Tongue (tissue), 1 donor: ENCODE measurements at regions not wholly inside any gene's neighbourhood (a gene's known extent, or its start where the extent isn't known, plus 50 kb on each side); places are given as distances from the start of the nearest gene placed in this dataset.

ENCODE experiments used
- DNase-seq: peaks from one replicate; pipeline ENCODE4 v3.0.0-alpha.2; 2015

DNA sequence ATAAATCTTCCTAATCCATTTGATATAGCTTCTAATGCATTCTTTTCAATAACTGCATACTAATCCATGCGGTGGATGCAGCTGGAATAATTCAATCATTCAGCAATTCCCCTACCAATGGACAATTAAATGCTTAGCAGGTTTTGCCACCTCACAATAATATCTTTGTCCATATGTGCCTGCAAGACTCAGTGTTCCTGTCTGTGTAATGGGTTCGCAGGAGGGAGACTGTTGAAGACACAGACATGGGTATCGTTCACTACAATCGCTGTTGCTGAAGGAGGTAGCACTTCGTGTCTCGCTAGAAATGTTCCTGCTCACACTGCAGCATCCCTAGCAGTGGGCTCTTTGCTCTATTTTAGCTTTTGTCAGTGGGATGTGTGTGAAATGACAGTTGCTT is 214.4 kb downstream of the MED10 start:
- DNase-seq = no peak

- DNase-seq = no peak
These were observed 216.2 kb downstream of the MED10 start for GRCh38 chr5:6162175-6162574.

DNA sequence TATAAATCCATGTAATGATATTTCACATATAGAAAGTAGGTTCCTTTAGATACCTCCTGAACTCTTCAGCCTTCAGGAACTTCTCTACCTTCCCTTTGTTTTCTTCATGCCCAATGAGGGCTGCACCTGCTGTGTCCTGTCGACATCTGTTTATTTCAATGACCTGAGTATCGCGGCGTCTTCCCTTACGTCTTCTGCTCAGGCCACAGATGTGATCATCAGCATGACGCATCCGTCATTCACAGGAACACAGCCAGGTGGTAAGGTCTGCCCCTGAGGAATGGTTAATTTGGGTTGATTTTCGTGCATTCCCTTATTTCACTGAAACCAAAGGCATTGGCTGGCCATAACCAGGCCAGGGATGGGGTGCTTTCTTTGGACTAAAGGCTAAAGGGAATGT is 217.1 kb downstream of the MED10 start:
- DNase-seq = no peak

DNA sequence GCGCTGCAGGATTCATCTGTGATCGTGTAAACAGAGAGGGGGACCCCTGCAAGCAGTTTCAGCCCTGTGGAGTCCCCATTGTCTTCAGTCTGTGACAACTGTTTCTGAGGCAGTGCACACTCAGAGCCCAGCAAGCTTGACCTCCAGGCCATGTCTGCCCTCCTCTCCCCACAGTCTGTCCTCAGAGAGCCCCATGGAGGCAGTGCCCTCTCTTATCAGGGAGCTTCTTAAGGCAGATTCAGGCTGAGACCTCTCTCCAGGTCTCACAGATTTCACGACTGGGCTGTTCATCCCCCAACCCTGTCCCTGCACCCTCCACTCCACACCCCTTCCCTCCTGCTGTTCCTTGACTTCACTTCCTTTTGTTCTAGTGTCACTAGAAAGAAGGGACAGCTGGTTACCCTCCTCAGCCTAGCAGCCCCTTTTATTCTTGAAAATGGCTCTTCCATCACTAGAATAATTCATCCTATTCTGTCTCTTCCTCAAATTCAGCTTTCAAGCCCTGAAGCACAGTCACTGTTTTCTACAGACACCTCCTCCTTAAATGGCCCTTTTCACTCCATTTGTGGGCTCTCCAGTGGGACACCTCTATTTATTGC is 218.4 kb downstream of the MED10 start:
- no peak for DNase-seq

DNA sequence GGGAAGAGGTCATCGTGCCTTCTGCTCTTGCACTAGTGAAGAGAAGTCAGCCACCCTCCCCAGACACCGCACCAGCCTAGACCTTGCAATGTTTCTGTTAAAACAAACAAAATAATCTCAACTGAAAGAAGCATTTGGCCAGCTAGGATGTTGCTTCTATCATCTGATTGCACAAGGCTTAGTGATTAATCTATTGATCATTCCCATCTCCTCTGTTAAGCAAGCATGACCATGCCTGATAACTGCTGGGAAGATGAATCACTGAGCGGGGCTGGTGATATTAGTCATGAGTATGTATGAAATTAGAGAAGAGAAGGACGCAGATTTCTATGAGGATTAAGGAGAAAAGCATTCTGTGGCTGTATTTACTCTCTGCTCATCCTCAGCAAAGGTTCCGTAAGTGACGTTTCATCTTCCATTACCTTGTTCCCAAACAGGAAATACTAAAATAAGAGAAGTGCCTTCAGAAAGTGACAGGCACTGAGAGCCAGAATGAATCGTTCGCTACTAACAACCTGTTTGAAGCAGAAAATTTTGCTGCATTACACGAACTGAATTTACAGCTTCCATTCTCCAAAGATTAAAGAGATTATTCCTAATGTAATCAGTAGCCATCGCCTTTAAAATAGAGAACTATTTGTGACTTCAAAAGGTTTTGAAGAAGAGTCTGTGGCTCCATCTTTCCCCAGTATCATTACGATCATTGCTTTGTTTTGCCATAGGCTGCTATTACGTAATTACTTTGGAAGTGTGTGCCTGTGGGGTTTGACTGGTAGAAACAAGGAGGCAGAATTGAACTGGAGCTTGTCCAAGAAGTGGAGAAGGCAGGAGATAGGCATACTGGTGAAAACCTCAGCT is 219.1 kb downstream of the MED10 start:
- DNase-seq = no peak

- no peak for DNase-seq
These were observed 224.1 kb downstream of the MED10 start for GRCh38 chr5:6154216-6154615.

GRCh38 chr5:6146271-6146670 is 232.1 kb downstream of the MED10 start:
- no peak for DNase-seq

DNA sequence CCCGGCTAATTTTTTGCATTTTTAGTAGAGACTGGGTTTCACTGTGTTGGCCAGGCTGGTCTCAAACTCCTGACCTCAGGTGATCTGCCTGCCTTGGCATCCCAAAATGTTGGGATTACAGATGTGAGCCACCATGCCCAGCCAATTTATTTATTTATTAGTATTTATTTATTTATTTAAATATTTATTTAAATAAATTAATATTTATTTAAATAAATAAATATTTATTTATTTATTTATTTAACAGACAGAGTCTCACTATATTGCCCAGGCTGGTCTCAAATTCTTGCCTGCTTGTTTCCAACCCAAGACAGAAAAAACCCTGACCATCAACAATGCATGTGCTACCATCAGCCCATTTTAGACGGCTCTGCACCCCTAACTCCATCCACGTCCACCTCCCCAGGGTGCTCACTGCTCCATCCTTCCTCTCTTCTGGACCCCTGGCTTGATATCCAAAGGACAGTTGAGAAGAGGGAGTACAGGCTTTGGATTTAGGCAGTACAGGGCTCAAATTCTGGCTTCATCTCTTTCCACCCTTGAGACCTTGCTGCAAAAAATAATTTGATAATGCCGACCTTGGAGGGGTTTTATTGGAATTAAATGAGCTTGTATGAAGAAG is 232.6 kb downstream of the MED10 start:
- DNase-seq = no peak

DNA sequence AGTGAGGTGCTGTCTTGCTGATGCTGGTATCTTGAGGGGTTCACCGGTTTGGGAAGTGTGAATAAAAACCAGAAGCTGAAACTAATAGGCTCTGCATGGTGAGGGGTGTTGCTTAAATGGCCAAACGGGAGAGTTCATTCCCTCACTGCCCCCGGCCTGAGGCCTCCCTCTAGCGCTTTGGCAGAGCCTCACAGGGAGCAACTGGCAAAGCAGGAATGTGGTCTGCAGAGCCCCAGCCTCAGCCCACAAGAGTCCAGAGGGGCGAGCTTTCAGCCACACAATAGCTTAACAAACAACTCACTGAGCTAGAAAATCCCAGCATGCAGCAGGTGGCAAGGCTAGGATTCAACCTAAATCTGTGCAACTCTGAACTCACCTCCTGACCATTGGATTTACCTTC is 234.8 kb downstream of the MED10 start:
- DNase-seq = no peak

DNA sequence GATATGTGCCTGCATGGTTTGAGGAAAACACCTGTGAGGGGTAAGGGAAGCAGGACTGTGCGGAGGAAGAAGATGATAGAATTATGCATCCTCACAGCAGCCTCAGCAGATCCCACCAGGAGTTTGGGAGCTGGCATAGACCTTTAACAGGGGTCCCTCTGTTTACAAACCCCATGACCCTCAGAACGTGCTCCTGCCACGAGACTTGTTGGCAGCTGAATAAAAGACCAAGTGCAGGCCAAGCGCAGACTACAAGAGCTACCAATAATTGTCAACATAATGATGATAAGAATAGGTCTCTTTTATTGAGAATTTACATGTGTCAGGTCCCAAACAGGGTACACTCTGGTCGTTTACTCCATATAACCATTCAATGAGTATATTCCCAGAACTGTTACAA is 236.0 kb downstream of the MED10 start:
- no peak for DNase-seq

- no peak for DNase-seq
These were observed 238.1 kb downstream of the MED10 start for GRCh38 chr5:6140219-6140618.

GRCh38 chr5:6135977-6136376 is 242.4 kb downstream of the MED10 start:
- DNase-seq = no peak

DNA sequence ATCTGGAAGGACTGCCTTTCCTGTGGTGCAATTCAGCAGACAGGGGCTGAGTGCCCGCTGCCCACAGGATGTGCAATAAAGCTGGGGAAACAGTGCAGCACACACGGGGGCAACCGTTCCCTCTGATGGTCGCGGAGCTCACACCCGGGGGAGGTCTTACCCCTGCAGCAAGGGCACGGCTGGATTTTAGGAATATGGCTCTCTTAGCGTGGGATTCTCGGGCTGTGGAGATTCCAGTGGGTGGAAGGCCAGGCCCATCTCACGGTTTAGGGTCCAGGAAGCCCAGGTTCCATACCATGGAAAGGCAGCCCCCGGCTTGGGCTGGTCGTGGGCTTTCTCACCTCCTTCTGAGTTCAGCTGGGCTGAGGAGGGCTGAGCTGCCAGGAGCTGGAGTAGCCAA is 244.1 kb downstream of the MED10 start:
- DNase-seq = no peak

DNA sequence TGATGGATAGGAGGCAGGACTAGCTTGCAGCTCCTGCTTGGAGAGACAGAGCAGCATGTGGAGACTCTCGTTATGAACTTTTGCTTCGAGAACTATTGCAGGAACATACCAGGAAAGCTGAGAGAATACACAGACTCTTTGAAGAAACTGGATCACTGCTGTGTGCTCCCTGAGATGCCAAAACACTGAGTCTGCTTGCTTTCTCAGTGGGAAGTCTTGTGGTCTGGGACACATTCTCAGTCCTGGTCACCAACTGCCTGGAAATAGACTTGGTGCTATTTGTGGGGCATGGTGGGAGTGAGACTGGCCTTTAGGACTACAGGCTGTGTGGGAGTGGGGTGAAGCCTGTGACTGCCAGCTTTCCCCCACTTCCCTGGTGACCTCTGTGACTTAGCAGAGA is 252.6 kb downstream of the MED10 start:
- no peak for DNase-seq

DNA sequence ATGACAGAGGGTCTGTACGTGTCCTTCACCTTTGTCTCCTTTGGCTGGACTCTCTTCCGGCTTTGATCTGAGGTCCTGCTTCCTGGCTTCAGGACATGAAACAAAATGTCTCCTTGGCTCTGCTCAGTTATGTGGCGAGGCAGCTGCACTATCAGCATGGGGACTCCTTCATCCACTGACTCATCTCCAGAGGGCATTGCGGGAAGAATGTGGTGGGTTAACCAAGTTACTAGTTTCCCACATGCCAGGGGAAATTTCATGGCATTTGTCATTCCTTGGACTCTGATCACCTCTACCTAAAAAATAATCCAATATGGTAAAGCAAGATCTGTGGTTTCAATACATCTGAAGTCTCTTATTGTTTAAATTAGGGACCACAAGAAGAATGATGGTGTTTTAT is 259.7 kb downstream of the MED10 start:
- no peak for DNase-seq

- no peak for DNase-seq
These were observed 261.1 kb downstream of the MED10 start for GRCh38 chr5:6117212-6117611.

- no peak for DNase-seq
These were observed 262.5 kb downstream of the MED10 start for GRCh38 chr5:6115852-6116251.

DNA sequence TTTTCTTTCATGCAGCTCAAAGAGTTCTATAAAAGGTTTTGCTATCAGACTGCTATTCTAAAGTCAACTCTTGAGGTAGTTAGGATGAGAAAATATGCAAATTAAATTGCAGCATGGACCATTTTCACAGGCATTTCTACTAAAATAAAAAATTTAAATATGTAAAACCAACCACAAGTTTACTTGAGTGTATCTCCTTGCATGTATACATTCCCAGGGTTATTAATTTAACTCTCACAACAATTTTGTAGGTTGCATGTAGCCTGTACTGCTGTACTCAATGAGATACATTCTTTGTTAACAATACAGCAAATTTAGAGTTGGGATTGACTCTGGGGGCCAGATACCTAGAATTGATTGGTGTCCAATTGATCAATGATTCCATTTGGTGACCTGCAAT is 265.8 kb downstream of the MED10 start:
- no peak for DNase-seq

DNA sequence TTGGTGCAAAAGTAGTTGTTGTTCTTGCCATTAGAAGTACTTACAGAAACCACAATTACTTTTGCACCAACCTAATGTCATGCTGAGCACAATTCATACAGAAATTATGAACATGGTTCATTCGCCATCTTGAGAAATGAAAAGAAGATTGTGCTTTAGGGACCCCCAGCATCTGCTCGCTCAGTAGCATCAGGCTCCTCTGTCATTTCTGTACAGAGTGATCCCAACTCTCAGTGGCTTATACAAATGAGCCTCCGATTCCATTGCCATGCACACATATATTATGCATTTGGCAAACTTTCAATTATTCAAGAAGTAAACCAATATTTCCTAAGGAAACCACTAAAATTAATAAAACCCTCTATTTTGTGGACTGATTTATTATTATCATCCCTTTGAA is 266.2 kb downstream of the MED10 start:
- no peak for DNase-seq

- no peak for DNase-seq
These were observed 267.2 kb downstream of the MED10 start for GRCh38 chr5:6111131-6111530.

DNA sequence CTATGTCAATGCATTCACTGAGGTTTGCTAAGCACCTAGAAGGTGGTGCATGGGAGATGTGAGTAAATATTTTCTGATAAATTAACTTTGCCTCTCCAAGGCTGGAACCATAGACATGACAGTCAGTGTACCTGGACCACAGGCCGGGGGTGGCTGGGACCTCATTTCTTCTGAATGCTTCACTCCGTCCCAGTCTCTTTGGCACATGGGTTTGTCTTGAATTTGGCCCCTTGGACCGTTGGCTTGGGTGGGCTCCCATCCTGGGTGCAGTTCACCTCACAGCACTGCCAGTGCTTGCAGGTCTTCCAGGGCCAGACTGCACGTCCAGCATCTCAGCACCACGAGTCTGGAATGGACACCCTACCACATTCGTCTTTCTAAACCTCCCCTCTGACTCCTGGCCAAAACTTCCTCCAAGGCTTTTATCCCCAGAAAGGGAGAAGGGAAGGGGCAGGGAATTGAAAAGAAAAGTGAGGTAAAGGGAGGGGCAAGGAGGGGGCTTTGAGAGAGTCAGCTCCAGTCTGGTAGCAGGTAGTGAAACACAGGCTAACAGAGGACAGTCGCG is 267.8 kb downstream of the MED10 start:
- no peak for DNase-seq

GRCh38 chr5:6108981-6109825 is 269.1 kb downstream of the MED10 start:
- no peak for DNase-seq

DNA sequence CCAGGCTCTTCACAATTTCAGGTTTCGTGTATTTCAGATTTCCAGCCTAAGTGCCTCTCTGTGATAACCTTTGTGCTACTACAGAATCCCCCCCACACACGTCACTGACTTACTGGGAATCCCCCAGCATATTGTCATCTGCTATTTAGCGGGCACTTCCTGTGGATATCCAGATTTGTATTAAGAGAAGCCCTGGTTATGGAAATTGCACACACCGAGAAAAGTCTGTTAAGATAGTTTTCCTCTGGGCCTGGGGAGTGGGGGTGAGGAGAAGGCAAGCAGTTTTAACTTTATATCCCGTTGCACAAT is 269.9 kb downstream of the MED10 start:
- DNase-seq = no peak
